Esophagus muscularis mucosa (tissue), 3 donors: ENCODE measurements at regions not wholly inside any gene's neighbourhood (a gene's known extent, or its start where the extent isn't known, plus 50 kb on each side); places are given as distances from the start of the nearest gene placed in this dataset.

Experiments
- CTCF ChIP-seq, 3 experiments: fragments of 200-600 bp in 2 of 3; fragments of 450-650 bp in 1 of 3; sonication (generic) in 2 of 3; IDR thresholded peaks; one replicate each; pipeline ENCODE4 v1.5.1; 2017 to 2019; ENCODE audit warnings: antibody characterized with exemption in 3 of 3, mild to moderate bottlenecking in 2 of 3, moderate library complexity in 1 of 3
- POLR2A ChIP-seq: fragments of 450-650 bp; IDR thresholded peaks from one replicate; pipeline ENCODE4 v1.6.1; 2017; ENCODE audit warnings: antibody characterized with exemption, moderate library complexity, mild to moderate bottlenecking, low read depth

DNA sequence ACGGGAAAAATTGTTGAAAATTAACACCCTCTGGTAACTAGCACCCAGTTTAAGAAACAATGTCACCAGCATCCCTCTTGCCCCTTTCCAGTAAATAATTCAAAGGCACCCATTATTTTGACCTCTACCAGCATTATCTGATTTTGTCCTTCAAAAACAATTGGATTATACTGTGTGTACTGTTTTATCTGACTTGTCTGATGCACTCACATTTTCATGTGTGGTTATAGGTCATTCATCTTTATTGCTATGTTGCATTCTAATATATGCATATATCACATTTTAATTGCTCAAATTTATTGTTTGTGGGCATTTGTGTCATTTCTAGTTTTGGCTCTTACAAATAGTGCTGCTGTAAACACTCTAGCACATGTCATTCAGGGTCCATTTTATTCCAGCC, 260.9 kb upstream of the PRDM1 start:
- TF ChIP-seq CTCF (IDR thresholded peaks at IDR 0.05) (no peak), POLR2A (no peak)
